Tibial nerve (tissue), 4 donors: ENCODE measurements at regions not wholly inside any gene's neighbourhood (a gene's known extent, or its start where the extent isn't known, plus 50 kb on each side); places are given as distances from the start of the nearest gene placed in this dataset.

ENCODE experiments used
- DNase-seq, 2 donors: peaks; one replicate each; pipeline ENCODE4 v3.0.0-alpha.2; 2019; ENCODE audit warnings: low spot score in 2 of 2
- H3K27ac ChIP-seq, 4 donors: fragments of 200-600 bp; sonication (generic) in 3 of 4; one replicate each; pipeline ENCODE4 v1.5.1; 2017 to 2019; ENCODE audit warnings: mild to moderate bottlenecking in 1 of 4
- H3K27me3 ChIP-seq, 2 donors: fragments of 200-600 bp; sonication (generic) in 1 of 2; one replicate each; pipeline versions ENCODE4 v1.5.1 to v1.6.0; 2017 to 2019
- H3K36me3 ChIP-seq, 3 donors: fragments of 200-600 bp; sonication (generic); one replicate each; pipeline ENCODE4 v1.5.1; 2018 to 2019
- H3K4me1 ChIP-seq, 4 donors: fragments of 200-600 bp; sonication (generic) in 3 of 4; one replicate each; pipeline ENCODE4 v1.5.1; 2017 to 2019
- H3K4me3 ChIP-seq, 4 donors: fragments of 200-600 bp; sonication (generic) in 3 of 4; one replicate each; pipeline ENCODE4 v1.5.1; 2017 to 2019; ENCODE audit warnings: mild to moderate bottlenecking in 1 of 4, moderate library complexity in 1 of 4
- H3K9me3 ChIP-seq, 4 donors: fragments of 200-600 bp; sonication (generic) in 3 of 4; one replicate each; pipeline ENCODE4 v1.5.1; 2017 to 2019
- EP300 ChIP-seq, 2 donors: sonication (generic); formaldehyde crosslinking; IDR thresholded peaks; one replicate each; pipeline ENCODE4 v1.6.1; 2017; ENCODE audit warnings: antibody characterized with exemption in 2 of 2, mild to moderate bottlenecking in 1 of 2
- POLR2A ChIP-seq, 2 donors: fragments of 450-650 bp; IDR thresholded peaks; one replicate each; pipeline ENCODE4 v1.6.1; 2017; ENCODE audit warnings: antibody characterized with exemption in 2 of 2, mild to moderate bottlenecking in 2 of 2, moderate library complexity in 2 of 2
- WGBS, 2 donors: methylation state at CpG; one replicate each; pipeline ENCODE4 v1.1.5; 2018; 5-methylcytosine and 5-hydroxymethylcytosine counted together
- TF ChIP-seq, protein P1 (sequence below), 5 experiments: fragments of 200-600 bp in 3 of 5; fragments of 450-650 bp in 2 of 5; sonication (generic) in 3 of 5; IDR thresholded peaks; one replicate each; pipeline ENCODE4 v1.5.1; 2016 to 2019; ENCODE audit warnings: antibody characterized with exemption in 5 of 5, mild to moderate bottlenecking in 3 of 5, moderate library complexity in 2 of 5

DNA sequence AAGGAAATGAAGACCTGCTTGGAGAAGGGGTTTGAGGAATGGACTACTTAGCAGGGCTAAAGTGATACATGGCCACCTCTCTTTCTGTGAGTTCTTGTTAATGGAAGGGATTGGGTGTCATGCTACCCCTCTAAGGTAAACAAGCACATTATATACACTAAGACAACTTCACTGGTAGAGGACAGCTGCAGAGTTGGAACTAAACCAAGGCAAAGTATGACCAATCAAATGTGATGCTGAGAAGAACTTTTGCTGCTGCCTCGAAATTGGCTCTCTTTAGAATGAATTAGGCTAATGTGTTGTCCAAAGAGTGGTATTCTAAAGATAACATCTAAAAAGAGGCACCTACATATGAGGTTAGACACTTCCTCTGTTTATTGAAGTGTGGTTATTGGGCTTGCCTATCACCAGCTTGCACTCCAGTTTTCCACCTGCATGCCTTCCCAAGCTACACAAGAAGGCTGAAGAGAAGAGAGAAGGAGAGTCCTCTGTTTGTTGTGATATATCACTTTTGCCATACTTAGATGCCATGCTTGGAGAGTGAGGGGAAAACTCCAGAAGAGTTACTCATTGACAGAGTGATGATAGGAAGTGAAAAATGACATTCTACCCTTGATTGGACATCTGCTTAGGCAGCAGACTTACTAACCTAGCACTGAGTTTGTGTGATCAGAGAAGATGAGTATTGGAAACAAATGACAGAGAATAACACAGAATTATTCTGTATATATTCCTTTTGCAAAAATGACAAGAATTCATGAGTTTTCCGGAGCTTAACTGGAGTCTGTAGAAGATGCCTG lies 536.1 kb downstream of the ZNF608 start:
- Histone ChIP-seq H3K4me3 (no peak overlapping the region), H3K27ac (no peak overlapping the region), H3K36me3 (no peaks in the 10 kb centered on the region), H3K4me1 (no peaks in the 10 kb centered on the region), H3K27me3 (no peaks in the 10 kb centered on the region), H3K9me3 (no peaks in the 10 kb centered on the region)
- no peak for TF ChIP-seq POLR2A (IDR thresholded peaks at IDR 0.05)
- TF ChIP-seq EP300 (IDR thresholded peaks at IDR 0.05): no peak
- TF ChIP-seq, protein P1, sequence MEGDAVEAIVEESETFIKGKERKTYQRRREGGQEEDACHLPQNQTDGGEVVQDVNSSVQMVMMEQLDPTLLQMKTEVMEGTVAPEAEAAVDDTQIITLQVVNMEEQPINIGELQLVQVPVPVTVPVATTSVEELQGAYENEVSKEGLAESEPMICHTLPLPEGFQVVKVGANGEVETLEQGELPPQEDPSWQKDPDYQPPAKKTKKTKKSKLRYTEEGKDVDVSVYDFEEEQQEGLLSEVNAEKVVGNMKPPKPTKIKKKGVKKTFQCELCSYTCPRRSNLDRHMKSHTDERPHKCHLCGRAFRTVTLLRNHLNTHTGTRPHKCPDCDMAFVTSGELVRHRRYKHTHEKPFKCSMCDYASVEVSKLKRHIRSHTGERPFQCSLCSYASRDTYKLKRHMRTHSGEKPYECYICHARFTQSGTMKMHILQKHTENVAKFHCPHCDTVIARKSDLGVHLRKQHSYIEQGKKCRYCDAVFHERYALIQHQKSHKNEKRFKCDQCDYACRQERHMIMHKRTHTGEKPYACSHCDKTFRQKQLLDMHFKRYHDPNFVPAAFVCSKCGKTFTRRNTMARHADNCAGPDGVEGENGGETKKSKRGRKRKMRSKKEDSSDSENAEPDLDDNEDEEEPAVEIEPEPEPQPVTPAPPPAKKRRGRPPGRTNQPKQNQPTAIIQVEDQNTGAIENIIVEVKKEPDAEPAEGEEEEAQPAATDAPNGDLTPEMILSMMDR (IDR thresholded peaks at IDR 0.05): no peak
- 93 to 98% methylated on average over 2 of the region's 2 CpGs for WGBS, 2 donors
- DNase-seq: no peak

- H3K36me3 ChIP-seq: no peaks in the 10 kb centered on the region
- H3K4me1 ChIP-seq: no peaks in the 10 kb centered on the region
- no peaks in the 10 kb centered on the region for H3K27me3 ChIP-seq
- no peak for DNase-seq
- no peak overlapping the region for H3K4me3 ChIP-seq
- no peak for TF ChIP-seq POLR2A (IDR thresholded peaks at IDR 0.05)
- TF ChIP-seq, protein P1 (IDR thresholded peaks at IDR 0.05): no peak
- no peak overlapping the region for H3K27ac ChIP-seq
- H3K9me3 ChIP-seq: peaks cover 0 to 11% (median 0%) of the 10 kb centered on the region in 4 donors
- WGBS, 2 donors: 79 to 87% methylated on average over 3 of the region's 3 CpGs
Observed at GRCh38 chr5:124207118-124207517, 539.3 kb downstream of the ZNF608 start.

GRCh38 chr5:124206540-124206939 lies 539.9 kb downstream of the ZNF608 start:
- Histone ChIP-seq H3K4me1 (no peaks in the 10 kb centered on the region), H3K27ac (no peak overlapping the region), H3K36me3 (no peaks in the 10 kb centered on the region), H3K27me3 (no peaks in the 10 kb centered on the region), H3K9me3 (peaks cover 0 to 11% (median 0%) of the 10 kb centered on the region in 4 donors), H3K4me3 (no peak overlapping the region)
- DNase-seq: no peak
- TF ChIP-seq, protein P1 (IDR thresholded peaks at IDR 0.05): no peak
- TF ChIP-seq POLR2A (IDR thresholded peaks at IDR 0.05): no peak
- TF ChIP-seq EP300 (IDR thresholded peaks at IDR 0.05): no peak
- 64 to 71% methylated on average over 2 of the region's 2 CpGs for WGBS, 2 donors

- H3K4me1 ChIP-seq: no peaks in the 10 kb centered on the region
- DNase-seq: no peak
- no peaks in the 10 kb centered on the region for H3K27me3 ChIP-seq
- TF ChIP-seq EP300 (IDR thresholded peaks at IDR 0.05) (no peak), POLR2A (IDR thresholded peaks at IDR 0.05) (no peak)
- TF ChIP-seq, protein P1 (IDR thresholded peaks at IDR 0.05): no peak
- no peaks in the 10 kb centered on the region for H3K36me3 ChIP-seq
- no peak overlapping the region for H3K27ac ChIP-seq
- H3K9me3 ChIP-seq: peaks cover 0 to 11% (median 0%) of the 10 kb centered on the region in 4 donors
- 91 to 98% methylated on average over 4 of the region's 4 CpGs for WGBS, 2 donors
- no peak overlapping the region for H3K4me3 ChIP-seq
Observed at GRCh38 chr5:124203303-124203702, 543.1 kb downstream of the ZNF608 start.

DNA sequence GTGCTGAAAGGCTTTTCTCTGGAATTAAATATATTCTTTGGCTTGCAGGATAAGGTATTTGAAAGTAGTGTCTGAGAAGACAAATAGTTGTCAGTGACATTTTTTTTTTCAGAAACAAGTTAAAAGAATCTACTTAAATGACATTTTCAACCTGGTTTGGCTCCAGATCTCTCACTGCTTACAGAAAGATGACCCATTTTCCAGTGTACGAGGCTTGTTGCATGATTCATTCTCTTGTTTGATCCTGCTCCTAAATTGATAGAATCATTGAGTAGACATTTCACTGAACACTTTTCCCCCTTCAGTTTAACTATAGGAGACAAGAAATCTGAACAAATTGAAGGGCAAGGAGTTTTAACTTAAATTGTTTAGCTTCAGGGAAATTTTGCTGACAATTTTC lies 546.1 kb downstream of the ZNF608 start:
- Histone ChIP-seq H3K9me3 (peaks cover 0 to 11% (median 0%) of the 10 kb centered on the region in 4 donors), H3K4me1 (no peaks in the 10 kb centered on the region), H3K4me3 (no peak overlapping the region), H3K27me3 (no peaks in the 10 kb centered on the region), H3K27ac (no peak overlapping the region), H3K36me3 (no peaks in the 10 kb centered on the region)
- WGBS, 2 donors: 44% methylated on average over 1 of the region's 1 CpG
- TF ChIP-seq EP300 (IDR thresholded peaks at IDR 0.05): no peak
- TF ChIP-seq, protein P1 (IDR thresholded peaks at IDR 0.05): no peak
- TF ChIP-seq POLR2A (IDR thresholded peaks at IDR 0.05): no peak
- DNase-seq: no peak
